Transverse colon (tissue), 3 donors: ENCODE measurements at regions not wholly inside any gene's neighbourhood (a gene's known extent, or its start where the extent isn't known, plus 50 kb on each side); places are given as distances from the start of the nearest gene placed in this dataset.

Experiments
- CTCF ChIP-seq, 5 experiments: fragments of 200-600 bp in 3 of 5; fragments of 450-650 bp in 2 of 5; sonication (generic) in 3 of 5; IDR thresholded peaks; 1 replicate in 2 of 5; 2 replicates in 3 of 5; pipeline ENCODE4 v1.5.1; 2016 to 2017; ENCODE audit warnings: antibody characterized with exemption in 5 of 5, inconsistent platforms in 3 of 5, mild to moderate bottlenecking in 2 of 5, moderate library complexity in 1 of 5
- EP300 ChIP-seq: sonication (generic); formaldehyde crosslinking; IDR thresholded peaks from one replicate; pipeline ENCODE4 v1.6.1; 2017; ENCODE audit warnings: antibody characterized with exemption, low read depth
- POLR2A ChIP-seq: fragments of 450-650 bp; IDR thresholded peaks from one replicate; pipeline ENCODE4 v1.6.1; 2016; ENCODE audit warnings: antibody characterized with exemption, mild to moderate bottlenecking, moderate library complexity

GRCh38 chr5:4730279-4730678, 409.9 kb upstream of the ADAMTS16 start:
- TF ChIP-seq CTCF (IDR thresholded peaks at IDR 0.05) (no peak), EP300 (no peak), POLR2A (no peak)
